ENCODE measurements at regions not wholly inside any gene's neighbourhood (a gene's known extent, or its start where the extent isn't known, plus 50 kb on each side); places are given as distances from the start of the nearest gene placed in this dataset.
"Not testable (repeated sequence)": the region's sequence is repeated elsewhere in the genome, so short reads cannot be mapped to it uniquely, and the experiment has no call there.

DNA sequence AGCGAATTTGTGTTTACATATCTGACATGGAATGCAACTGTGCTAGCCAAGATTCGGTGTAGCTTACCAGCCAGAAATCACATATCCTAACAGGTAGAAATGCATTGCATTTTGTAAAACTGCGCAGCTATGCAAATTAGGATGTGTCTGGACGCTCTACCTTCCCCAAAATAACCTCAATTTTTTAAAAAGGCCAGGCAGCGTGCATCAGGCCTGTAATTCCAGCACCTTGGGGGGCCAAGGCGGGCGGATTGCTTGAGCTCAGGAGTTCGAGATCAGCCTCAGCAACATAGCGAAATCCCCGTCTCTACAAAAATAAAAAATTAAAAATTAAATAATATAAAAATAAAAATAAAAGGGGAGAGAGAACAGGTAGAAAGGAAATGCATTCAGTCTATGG lies 305.0 kb downstream of the TYW1 start:
- Mint-ChIP-seq H3K36me3 (no peaks in the 10 kb centered on the region), H3K9me3 (no peaks in the 10 kb centered on the region), H3K4me1 (peaks cover 9 to 16% of the 10 kb centered on the region in 2 donors), H3K27me3 (ENCODE audit: low read depth in 2 of 2) (no peaks in the 10 kb centered on the region), H3K27ac (peak overlapping the region in 1 of 2 donors; percentile 96), H3K4me3 (no peak overlapping the region)
- ATAC-seq (no peak), DNase-seq (no peak)
- Histone ChIP-seq H3K4me1 (ENCODE audit: control insufficient read depth, insufficient read depth, low read length) (peaks cover 16% of the 10 kb centered on the region), H3K9me3 (ENCODE audit: control insufficient read depth, insufficient read depth, low read length) (no peaks in the 10 kb centered on the region), H3K27ac (ENCODE audit: low read length) (peak overlapping the region; percentile 96), H3K4me3 (ENCODE audit: low read length) (peak overlapping the region; percentile 99), H3K36me3 (ENCODE audit: control insufficient read depth, insufficient read depth, low read length) (peaks cover 2% of the 10 kb centered on the region), H3K27me3 (ENCODE audit: control insufficient read depth, insufficient read depth, low read length) (no peaks in the 10 kb centered on the region)
- TF ChIP-seq, protein P1, sequence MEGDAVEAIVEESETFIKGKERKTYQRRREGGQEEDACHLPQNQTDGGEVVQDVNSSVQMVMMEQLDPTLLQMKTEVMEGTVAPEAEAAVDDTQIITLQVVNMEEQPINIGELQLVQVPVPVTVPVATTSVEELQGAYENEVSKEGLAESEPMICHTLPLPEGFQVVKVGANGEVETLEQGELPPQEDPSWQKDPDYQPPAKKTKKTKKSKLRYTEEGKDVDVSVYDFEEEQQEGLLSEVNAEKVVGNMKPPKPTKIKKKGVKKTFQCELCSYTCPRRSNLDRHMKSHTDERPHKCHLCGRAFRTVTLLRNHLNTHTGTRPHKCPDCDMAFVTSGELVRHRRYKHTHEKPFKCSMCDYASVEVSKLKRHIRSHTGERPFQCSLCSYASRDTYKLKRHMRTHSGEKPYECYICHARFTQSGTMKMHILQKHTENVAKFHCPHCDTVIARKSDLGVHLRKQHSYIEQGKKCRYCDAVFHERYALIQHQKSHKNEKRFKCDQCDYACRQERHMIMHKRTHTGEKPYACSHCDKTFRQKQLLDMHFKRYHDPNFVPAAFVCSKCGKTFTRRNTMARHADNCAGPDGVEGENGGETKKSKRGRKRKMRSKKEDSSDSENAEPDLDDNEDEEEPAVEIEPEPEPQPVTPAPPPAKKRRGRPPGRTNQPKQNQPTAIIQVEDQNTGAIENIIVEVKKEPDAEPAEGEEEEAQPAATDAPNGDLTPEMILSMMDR (IDR thresholded peaks at IDR 0.05), result no peak
- 78% methylated on average over 7 of the region's 10 CpGs for WGBS (ENCODE audit: insufficient coverage)
- intact Hi-C loops (cut with micrococcal nuclease), result no loop called here

DNA sequence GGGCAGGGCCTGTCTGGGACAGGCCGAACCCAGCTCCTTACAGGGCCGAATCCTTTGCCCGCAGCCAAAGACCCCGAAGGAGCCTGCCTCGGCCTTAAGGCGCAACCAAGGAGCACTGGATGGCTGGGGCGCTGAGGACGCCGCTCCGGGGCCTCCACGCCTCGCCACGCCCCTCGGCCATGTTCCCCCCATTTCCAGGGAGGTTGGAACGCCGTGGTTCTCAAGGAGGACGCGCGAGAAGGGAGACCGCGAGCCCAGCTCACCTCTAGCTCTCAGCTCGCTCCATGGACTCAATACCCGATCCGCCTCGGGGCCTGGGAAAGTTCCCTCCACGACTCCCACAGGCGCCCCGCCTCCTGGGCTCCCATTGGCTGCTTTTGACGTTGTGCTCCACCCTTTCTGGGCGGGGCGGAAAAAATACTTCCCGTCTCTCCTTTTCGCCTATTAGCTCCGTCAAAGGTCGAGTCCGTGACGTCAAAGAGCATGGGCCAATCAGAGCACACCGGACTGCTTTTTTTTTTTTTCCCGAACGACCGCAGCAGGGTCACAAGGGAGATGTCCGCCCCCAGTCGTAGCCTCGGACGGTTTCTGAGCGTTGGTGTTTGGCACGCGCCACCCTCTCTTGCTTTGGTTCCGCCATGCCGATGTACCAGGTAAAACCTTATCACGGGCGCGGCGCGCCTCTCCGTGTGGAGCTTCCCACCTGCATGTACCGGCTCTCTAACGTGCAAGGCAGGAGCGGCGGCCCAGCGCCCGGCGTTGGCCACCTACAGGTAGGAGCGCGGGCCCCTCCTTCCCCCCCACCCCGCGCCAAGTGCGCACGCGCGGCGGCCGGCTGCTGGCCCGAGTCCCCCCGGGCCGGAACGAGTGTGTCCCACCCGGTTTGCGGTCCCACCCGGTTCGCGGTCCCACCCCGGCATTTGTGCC lies 305.7 kb downstream of the TYW1 start:
- Mint-ChIP-seq H3K27ac (peak overlapping the region; percentile 95 to 96), H3K4me3 (peak overlapping the region; percentile 97), H3K4me1 (peaks cover 9 to 16% of the 10 kb centered on the region in 2 donors), H3K36me3 (no peaks in the 10 kb centered on the region), H3K27me3 (ENCODE audit: low read depth in 2 of 2) (no peaks in the 10 kb centered on the region), H3K9me3 (no peaks in the 10 kb centered on the region)
- peak; percentile 85 to 94 (median 88) for ATAC-seq
- Histone ChIP-seq H3K36me3 (ENCODE audit: control insufficient read depth, insufficient read depth, low read length) (peaks cover 2% of the 10 kb centered on the region), H3K4me1 (ENCODE audit: control insufficient read depth, insufficient read depth, low read length) (peaks cover 16% of the 10 kb centered on the region), H3K27me3 (ENCODE audit: control insufficient read depth, insufficient read depth, low read length) (no peaks in the 10 kb centered on the region), H3K27ac (ENCODE audit: low read length) (peak overlapping the region; percentile 96), H3K4me3 (ENCODE audit: low read length) (peak overlapping the region; percentile 99), H3K9me3 (ENCODE audit: control insufficient read depth, insufficient read depth, low read length) (no peaks in the 10 kb centered on the region)
- intact Hi-C loops (cut with micrococcal nuclease), result no loop called here
- TF ChIP-seq, protein P1 (IDR thresholded peaks at IDR 0.05), result no peak
- DNase-seq, result peak; percentile 98 to 99
- WGBS (ENCODE audit: insufficient coverage), result 0% methylated on average over 83 of the region's 83 CpGs

DNA sequence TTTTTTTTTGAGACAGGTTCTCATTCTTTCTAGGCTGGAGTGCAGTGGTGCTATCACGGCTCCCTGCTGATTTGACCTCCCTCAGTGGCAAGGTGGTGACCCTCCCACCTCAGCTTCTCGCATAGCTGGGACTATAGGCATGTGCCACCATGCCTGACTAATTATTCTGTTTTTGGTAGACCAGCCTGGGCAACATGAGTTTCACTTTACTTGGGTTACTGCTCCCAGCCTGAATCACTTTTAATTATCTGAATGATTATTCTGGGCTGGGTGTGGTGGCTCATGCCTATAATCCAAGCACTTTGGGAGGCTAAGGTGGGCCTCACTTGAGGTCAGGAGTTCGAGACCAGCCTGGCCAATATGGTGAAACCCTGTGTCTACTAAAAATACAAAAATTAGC lies 308.2 kb downstream of the TYW1 start:
- H3K9me3 Mint-ChIP-seq; H3K9me3 ChIP-seq (ENCODE audit: control insufficient read depth, insufficient read depth, low read length); ATAC-seq; intact Hi-C loops (cut with micrococcal nuclease); H3K27me3 ChIP-seq (ENCODE audit: control insufficient read depth, insufficient read depth, low read length); H3K27me3 Mint-ChIP-seq (ENCODE audit: low read depth in 2 of 2); DNase-seq; H3K36me3 Mint-ChIP-seq; H3K27ac Mint-ChIP-seq; H3K4me3 ChIP-seq (ENCODE audit: low read length); H3K27ac ChIP-seq (ENCODE audit: low read length): not testable (repeated sequence)
- Mint-ChIP-seq H3K4me3 (peak overlapping the region; percentile 37), H3K4me1 (peaks cover 15 to 16% of the 10 kb centered on the region in 2 donors)
- Histone ChIP-seq H3K4me1 (ENCODE audit: control insufficient read depth, insufficient read depth, low read length) (peaks cover 16% of the 10 kb centered on the region), H3K36me3 (ENCODE audit: control insufficient read depth, insufficient read depth, low read length) (peaks cover 18% of the 10 kb centered on the region)
- 97% methylated on average over 3 of the region's 3 CpGs for WGBS (ENCODE audit: insufficient coverage)

DNA sequence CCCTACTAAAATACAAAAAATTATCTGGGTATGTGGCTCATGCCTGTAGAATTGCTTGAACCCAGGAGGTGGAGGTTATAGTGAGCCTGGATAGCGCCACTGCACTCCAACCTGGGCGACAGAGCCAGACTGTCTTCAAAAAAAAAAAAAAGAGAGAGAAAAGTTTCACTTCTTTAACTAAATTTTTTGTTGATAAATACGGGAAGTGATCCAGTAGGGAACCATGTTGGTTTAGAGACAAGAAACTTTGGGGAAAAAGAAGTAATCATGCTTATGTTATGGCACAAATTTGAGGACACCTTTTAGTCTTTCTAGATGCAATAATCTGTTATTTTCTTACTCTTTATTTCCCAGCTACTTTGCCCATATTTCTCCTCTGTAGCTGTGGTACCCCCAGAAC lies 309.7 kb downstream of the TYW1 start:
- WGBS (ENCODE audit: insufficient coverage), result 97% methylated on average over 2 of the region's 3 CpGs
- H3K36me3 Mint-ChIP-seq, result peaks cover 24% of the 10 kb centered on the region
- ATAC-seq, result no peak

More for the DNA sequence above, 309.7 kb downstream of the TYW1 start:
- H3K4me1 Mint-ChIP-seq, result peaks cover 5 to 11% of the 10 kb centered on the region in 2 donors
- H3K27ac Mint-ChIP-seq, result peak overlapping the region in 1 of 2 donors; percentile 68
- Histone ChIP-seq H3K27ac (ENCODE audit: low read length) (no peak overlapping the region), H3K27me3 (ENCODE audit: control insufficient read depth, insufficient read depth, low read length) (no peaks in the 10 kb centered on the region), H3K9me3 (ENCODE audit: control insufficient read depth, insufficient read depth, low read length) (no peaks in the 10 kb centered on the region), H3K4me1 (ENCODE audit: control insufficient read depth, insufficient read depth, low read length) (peaks cover 14% of the 10 kb centered on the region), H3K4me3 (ENCODE audit: low read length) (no peak overlapping the region), H3K36me3 (ENCODE audit: control insufficient read depth, insufficient read depth, low read length) (peaks cover 33% of the 10 kb centered on the region)
- no peak for DNase-seq
- no peaks in the 10 kb centered on the region for H3K27me3 Mint-ChIP-seq (ENCODE audit: low read depth in 2 of 2)
- intact Hi-C loops (cut with micrococcal nuclease), result no loop called here
- H3K9me3 Mint-ChIP-seq, result no peaks in the 10 kb centered on the region
- no peak overlapping the region for H3K4me3 Mint-ChIP-seq
- TF ChIP-seq, protein P1 (IDR thresholded peaks at IDR 0.05), result no peak

Measured in natural killer cell (primary cell).